Erythroblast (primary cell): ENCODE measurements at regions not wholly inside any gene's neighbourhood (a gene's known extent, or its start where the extent isn't known, plus 50 kb on each side); places are given as distances from the start of the nearest gene placed in this dataset.

Source experiments
- GATA1 ChIP-seq: IDR thresholded peaks from 2 replicates; pipeline ENCODE4 v1.6.1; 2011; ENCODE audit warnings: low read depth, mild to moderate bottlenecking, control low read depth, low read length, moderate library complexity
- POLR2A ChIP-seq: IDR thresholded peaks from 2 replicates; pipeline ENCODE4 v1.6.1; 2011; ENCODE audit warnings: mild to moderate bottlenecking, low read length

GRCh38 chr1:173280899-173281660, 73.9 kb upstream of the TNFSF4 start:
- TF ChIP-seq POLR2A, result no peak
- TF ChIP-seq GATA1, result no peak
